Neuronal stem cell (in vitro differentiated cells): ENCODE measurements at regions not wholly inside any gene's neighbourhood (a gene's known extent, or its start where the extent isn't known, plus 50 kb on each side); places are given as distances from the start of the nearest gene placed in this dataset.

ENCODE experiments used
- DNase-seq: peaks from one replicate; pipeline ENCODE4 v3.0.0-alpha.2; 2013; ENCODE audit warnings: low spot score
- H2AFZ ChIP-seq: one replicate; pipeline ENCODE4 v1.6.1; 2013; ENCODE audit warnings: mild to moderate bottlenecking, low read length, inconsistent platforms
- H2AK5ac ChIP-seq: 2 replicates; pipeline ENCODE4 v1.6.1; 2013; ENCODE audit warnings: low read depth, mild to moderate bottlenecking, inconsistent platforms, low read length, moderate library complexity, mixed read lengths
- H2BK120ac ChIP-seq: 2 replicates; pipeline ENCODE4 v1.6.1; 2013; ENCODE audit warnings: low read depth, mild to moderate bottlenecking, inconsistent platforms, low read length, moderate library complexity, mixed read lengths
- H2BK12ac ChIP-seq: one replicate; pipeline ENCODE4 v1.6.1; 2013; ENCODE audit warnings: low read length, inconsistent platforms
- H2BK15ac ChIP-seq: 2 replicates; pipeline ENCODE4 v1.6.1; 2013; ENCODE audit warnings: mild to moderate bottlenecking, low read length, inconsistent platforms, mixed read lengths
- H2BK5ac ChIP-seq: one replicate; pipeline ENCODE4 v1.6.1; 2013; ENCODE audit warnings: inconsistent platforms, mild to moderate bottlenecking, low read length, moderate library complexity
- H3K14ac ChIP-seq: one replicate; pipeline ENCODE4 v1.6.1; 2013; ENCODE audit warnings: low read length, inconsistent platforms
- H3K18ac ChIP-seq: 2 replicates; pipeline ENCODE4 v1.6.1; 2013; ENCODE audit warnings: low read length, inconsistent platforms
- H3K23ac ChIP-seq: 2 replicates; pipeline ENCODE4 v1.6.1; 2013; ENCODE audit warnings: low read depth, mild to moderate bottlenecking, mixed read lengths, low read length, inconsistent platforms; ENCODE audit not compliant: poor library complexity
- H3K27ac ChIP-seq: replicated peaks from 3 replicates; pipeline ENCODE4 v1.5.1; 2013; ENCODE audit warnings: low read length, inconsistent platforms
- H3K27me3 ChIP-seq, 3 experiments: 2 replicates each; pipeline ENCODE4 v1.6.1; 2013; ENCODE audit warnings: low read length in 3 of 3, mild to moderate bottlenecking in 2 of 3, inconsistent platforms in 1 of 3, low read depth in 1 of 3, mixed read lengths in 1 of 3, moderate library complexity in 1 of 3; ENCODE audit not compliant: control insufficient read depth in 3 of 3, insufficient read depth in 3 of 3
- H3K36me3 ChIP-seq, 2 donors: replicated peaks in 1 of 2; 2 replicates each; pipeline ENCODE4 v1.6.1; 2013; ENCODE audit warnings: low read length in 2 of 2; ENCODE audit not compliant: control insufficient read depth in 2 of 2, insufficient read depth in 2 of 2
- H3K4ac ChIP-seq: 2 replicates; pipeline ENCODE4 v1.6.1; 2013; ENCODE audit warnings: inconsistent platforms, mild to moderate bottlenecking, low read length, moderate library complexity
- H3K4me1 ChIP-seq, 2 donors: 1 replicate in 1 of 2; 2 replicates in 1 of 2; pipeline ENCODE4 v1.6.1; 2013; ENCODE audit warnings: low read length in 2 of 2, low read depth in 1 of 2; ENCODE audit not compliant: control insufficient read depth in 2 of 2, insufficient read depth in 1 of 2
- H3K4me2 ChIP-seq: one replicate; pipeline ENCODE4 v1.6.1; 2013; ENCODE audit warnings: mild to moderate bottlenecking, low read length, inconsistent platforms; ENCODE audit not compliant: insufficient read depth, poor library complexity, severe bottlenecking
- H3K4me3 ChIP-seq, 2 donors: 2 replicates each; pipeline ENCODE4 v1.5.1; 2013; ENCODE audit warnings: low read length in 2 of 2, mild to moderate bottlenecking in 2 of 2, inconsistent platforms in 1 of 2, moderate library complexity in 1 of 2
- H3K79me1 ChIP-seq: one replicate; pipeline ENCODE4 v1.6.1; 2013; ENCODE audit warnings: low read depth, mild to moderate bottlenecking, inconsistent platforms, low read length, moderate library complexity
- H3K9ac ChIP-seq: one replicate; pipeline ENCODE4 v1.6.1; 2013; ENCODE audit warnings: mild to moderate bottlenecking, low read depth, low read length, inconsistent platforms; ENCODE audit not compliant: poor library complexity
- H3K9me3 ChIP-seq, 2 donors: replicated peaks in 1 of 2; 2 replicates each; pipeline versions ENCODE3 to v1.6.1; 2013; ENCODE audit warnings: low read length in 2 of 2, mild to moderate bottlenecking in 2 of 2, inconsistent platforms in 1 of 2, low read depth in 1 of 2, mixed read lengths in 1 of 2, moderate library complexity in 1 of 2; ENCODE audit not compliant: control insufficient read depth in 2 of 2, insufficient read depth in 1 of 2
- H4K8ac ChIP-seq: one replicate; pipeline ENCODE4 v1.6.1; 2013; ENCODE audit warnings: low read depth, mild to moderate bottlenecking, inconsistent platforms, low read length, moderate library complexity
- H4K91ac ChIP-seq: one replicate; pipeline ENCODE4 v1.6.1; 2013; ENCODE audit warnings: low read length, low read depth, mild to moderate bottlenecking, inconsistent platforms; ENCODE audit not compliant: poor library complexity
- WGBS, 2 donors: extraction: QIAGEN DNeasy Blood & Tissue Kit; methylation state at CpG; one replicate each; pipeline ENCODE4 v1.1.7; 2013; ENCODE audit warnings: missing lambda C conversion rate in 2 of 2, mixed read lengths in 1 of 2; ENCODE audit not compliant: insufficient read length in 2 of 2, insufficient replicate concordance in 1 of 2; ENCODE audit errors: extremely low coverage in 2 of 2; 5-methylcytosine and 5-hydroxymethylcytosine counted together

DNA sequence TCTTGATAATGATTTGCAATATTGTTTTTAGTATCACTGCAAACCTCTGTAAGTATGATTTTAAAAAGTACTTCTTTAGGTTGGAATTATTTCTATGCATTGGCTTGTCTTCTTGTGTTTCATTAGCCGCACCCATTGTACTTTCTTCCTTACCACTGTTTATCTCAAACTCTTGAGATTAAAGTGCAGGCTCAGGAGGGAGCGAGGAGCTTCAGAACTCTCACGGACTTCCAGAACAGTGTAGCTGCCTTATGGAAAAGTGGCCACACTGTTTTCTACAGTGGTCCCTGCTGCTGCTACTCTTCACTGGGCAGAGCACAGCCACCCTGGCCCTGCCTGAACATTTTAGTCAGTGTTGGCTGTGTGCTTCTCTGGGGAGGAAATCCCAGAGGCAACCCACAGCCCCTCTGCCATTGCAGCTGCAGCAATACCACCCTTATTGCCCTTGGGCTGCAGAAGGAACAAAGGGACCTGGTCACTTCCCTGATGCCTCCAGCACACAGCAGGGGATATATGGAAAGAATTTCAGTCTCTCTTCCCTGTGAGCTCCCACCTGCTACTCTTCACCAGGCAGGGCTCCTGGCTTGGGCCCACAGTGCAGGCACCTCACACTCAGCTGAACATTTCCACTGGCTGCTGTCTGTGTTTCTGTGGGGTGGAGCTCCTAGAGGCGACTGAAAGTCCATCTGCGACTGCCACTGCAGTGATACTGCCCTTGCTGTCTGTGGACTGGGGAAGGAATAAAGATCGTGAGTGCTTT lies 91.7 kb upstream of the MAP3K4 start:
- Histone ChIP-seq H3K14ac (no peak overlapping the region), H3K9me3 (no peaks in the 10 kb centered on the region), H4K91ac (no peak overlapping the region), H3K9ac (peak overlapping the region; percentile 2), H2BK120ac (no peak overlapping the region), H3K4me3 (no peak overlapping the region), H2BK15ac (peak overlapping the region; percentile 81), H4K8ac (peak overlapping the region; percentile 17), H3K79me1 (no peaks in the 10 kb centered on the region), H3K27ac (no peak overlapping the region), H3K4me1 (peaks cover 0 to 7% of the 10 kb centered on the region in 2 donors), H3K18ac (peak overlapping the region; percentile 84), H3K4ac (no peak overlapping the region), H2BK5ac (no peak overlapping the region), H3K23ac (no peak overlapping the region), H3K4me2 (no peak overlapping the region), H2AK5ac (peak overlapping the region; percentile 58), H3K36me3 (no peaks in the 10 kb centered on the region), H2AFZ (no peak overlapping the region), H3K27me3 (no peaks in the 10 kb centered on the region), H2BK12ac (no peak overlapping the region)
- no CpG with 5 or more reads among the region's 6 CpGs for WGBS, 2 donors
- no peak for DNase-seq

GRCh38 chr6:160911949-160912348 lies 79.6 kb upstream of the MAP3K4 start:
- Histone ChIP-seq H3K14ac (no peak overlapping the region), H3K4me3 (no peak overlapping the region), H3K23ac (no peak overlapping the region), H3K9me3 (peaks cover 2% of the 10 kb centered on the region in 2 donors), H4K8ac (no peak overlapping the region), H4K91ac (no peak overlapping the region), H2AK5ac (no peak overlapping the region), H3K18ac (no peak overlapping the region), H3K4ac (no peak overlapping the region), H3K4me2 (no peak overlapping the region), H2BK5ac (no peak overlapping the region), H2BK15ac (no peak overlapping the region), H3K27me3 (no peaks in the 10 kb centered on the region), H3K36me3 (no peaks in the 10 kb centered on the region), H3K27ac (no peak overlapping the region), H2BK12ac (no peak overlapping the region), H2BK120ac (no peak overlapping the region), H2AFZ (no peak overlapping the region), H3K79me1 (no peaks in the 10 kb centered on the region), H3K9ac (no peak overlapping the region), H3K4me1 (no peaks in the 10 kb centered on the region)
- no CpG with 5 or more reads among the region's 5 CpGs for WGBS, 2 donors
- DNase-seq: no peak

- H2AK5ac ChIP-seq: no peak overlapping the region
- H3K4ac ChIP-seq: no peak overlapping the region
- H3K9me3 ChIP-seq: peaks cover 2% of the 10 kb centered on the region in 2 donors
- no peak overlapping the region for H3K18ac ChIP-seq
- H4K91ac ChIP-seq: no peak overlapping the region
- no peak overlapping the region for H2AFZ ChIP-seq
- DNase-seq: no peak
- no peaks in the 10 kb centered on the region for H3K79me1 ChIP-seq
- no peak overlapping the region for H3K27ac ChIP-seq
- no peak overlapping the region for H3K23ac ChIP-seq
- H2BK15ac ChIP-seq: no peak overlapping the region
- no peak overlapping the region for H3K9ac ChIP-seq
- no CpG with 5 or more reads among the region's 6 CpGs for WGBS, 2 donors
- no peak overlapping the region for H3K14ac ChIP-seq
- no peak overlapping the region for H3K4me3 ChIP-seq
- H3K4me2 ChIP-seq: no peak overlapping the region
- H3K4me1 ChIP-seq: no peaks in the 10 kb centered on the region
- no peak overlapping the region for H2BK5ac ChIP-seq
- no peak overlapping the region for H4K8ac ChIP-seq
- H2BK12ac ChIP-seq: no peak overlapping the region
- no peaks in the 10 kb centered on the region for H3K36me3 ChIP-seq
- H3K27me3 ChIP-seq: no peaks in the 10 kb centered on the region
- H2BK120ac ChIP-seq: no peak overlapping the region
Observed at GRCh38 chr6:160912411-160912810, 79.2 kb upstream of the MAP3K4 start.

- peaks cover 2 to 8% of the 10 kb centered on the region in 2 donors for H3K9me3 ChIP-seq
Observed at GRCh38 chr6:160917572-160917971, 74.0 kb upstream of the MAP3K4 start.

More at GRCh38 chr6:160917572-160917971, 74.0 kb upstream of the MAP3K4 start:
- no peak overlapping the region for H3K23ac ChIP-seq
- no peak overlapping the region for H2BK5ac ChIP-seq
- no peak overlapping the region for H3K4me2 ChIP-seq
- no peaks in the 10 kb centered on the region for H3K79me1 ChIP-seq
- H2AK5ac ChIP-seq: no peak overlapping the region
- H3K14ac ChIP-seq: no peak overlapping the region
- no peak overlapping the region for H3K18ac ChIP-seq
- no peaks in the 10 kb centered on the region for H3K36me3 ChIP-seq
- H2BK120ac ChIP-seq: no peak overlapping the region
- WGBS, 2 donors: no CpG with 5 or more reads among the region's 3 CpGs
- H4K91ac ChIP-seq: no peak overlapping the region
- no peak overlapping the region for H2BK12ac ChIP-seq
- no peak overlapping the region for H2BK15ac ChIP-seq
- no peak overlapping the region for H2AFZ ChIP-seq
- H3K4me3 ChIP-seq: no peak overlapping the region
- H3K9ac ChIP-seq: no peak overlapping the region
- H3K4ac ChIP-seq: no peak overlapping the region
- DNase-seq: no peak
- no peaks in the 10 kb centered on the region for H3K4me1 ChIP-seq
- no peaks in the 10 kb centered on the region for H3K27me3 ChIP-seq
- H3K27ac ChIP-seq: no peak overlapping the region
- no peak overlapping the region for H4K8ac ChIP-seq
